ENCODE measurements at regions not wholly inside any gene's neighbourhood (a gene's known extent, or its start where the extent isn't known, plus 50 kb on each side); places are given as distances from the start of the nearest gene placed in this dataset.

DNA sequence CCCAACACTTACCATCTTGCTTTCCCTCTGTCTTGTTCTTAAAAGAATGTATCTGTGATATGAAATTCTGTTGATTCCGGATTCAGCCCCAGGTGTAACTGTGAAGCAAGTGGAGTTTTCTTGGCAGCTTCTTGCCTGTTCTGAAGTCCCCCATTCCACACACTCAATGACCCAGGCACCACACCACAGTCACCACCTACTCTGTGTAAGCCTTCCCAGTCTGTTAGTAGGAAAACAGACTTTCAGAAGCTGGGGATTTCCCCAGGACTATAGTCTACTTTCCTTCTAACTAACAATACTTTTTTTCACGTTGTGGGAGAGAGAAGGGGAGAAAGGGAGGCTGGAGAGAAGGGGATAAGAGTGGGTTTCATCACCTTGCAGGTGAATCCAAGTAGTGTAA lies 299.1 kb upstream of the PROX1 start:
- H3K4me3 ChIP-seq (ENCODE audit: low read depth in 2 of 2, low read length in 1 of 2): no peak overlapping the region
- H4K20me1 ChIP-seq (ENCODE audit: insufficient read depth): no peaks in the 10 kb centered on the region
- no peaks in the 10 kb centered on the region for H3K27me3 ChIP-seq (ENCODE audit: insufficient read depth)
- no peak overlapping the region for H2AFZ ChIP-seq (ENCODE audit: low read depth)
- POLR2A ChIA-PET: no interaction called here
- no peaks in the 10 kb centered on the region for H3K36me3 ChIP-seq (replicated peaks in 1 of 2; ENCODE audit: control insufficient read depth in 1 of 2, insufficient read depth in 2 of 2, low read length in 1 of 2)
- H3K4me1 ChIP-seq (ENCODE audit: control insufficient read depth in 1 of 2, insufficient read depth in 2 of 2, low read depth in 1 of 2, low read length in 1 of 2): peaks cover 0 to under 1% of the 10 kb centered on the region in 2 experiments; a peak in 1 of 4 replicates
- no peak for DNase-seq
- no peaks in the 10 kb centered on the region for H3K9me2 ChIP-seq
- no peak overlapping the region for H3K9ac ChIP-seq
- no peak overlapping the region for H3K27ac ChIP-seq (ENCODE audit: low read depth in 2 of 2, low read length in 1 of 2)
- no peaks in the 10 kb centered on the region for H3K9me3 ChIP-seq
- H3K4me2 ChIP-seq: no peak overlapping the region
- TF ChIP-seq, protein P1, sequence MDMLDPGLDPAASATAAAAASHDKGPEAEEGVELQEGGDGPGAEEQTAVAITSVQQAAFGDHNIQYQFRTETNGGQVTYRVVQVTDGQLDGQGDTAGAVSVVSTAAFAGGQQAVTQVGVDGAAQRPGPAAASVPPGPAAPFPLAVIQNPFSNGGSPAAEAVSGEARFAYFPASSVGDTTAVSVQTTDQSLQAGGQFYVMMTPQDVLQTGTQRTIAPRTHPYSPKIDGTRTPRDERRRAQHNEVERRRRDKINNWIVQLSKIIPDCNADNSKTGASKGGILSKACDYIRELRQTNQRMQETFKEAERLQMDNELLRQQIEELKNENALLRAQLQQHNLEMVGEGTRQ (IDR thresholded peaks at IDR 0.05; ENCODE audit: borderline replicate concordance, low read depth, low read length): no peak
- no peak for TF ChIP-seq SIN3A (IDR thresholded peaks at IDR 0.05; ENCODE audit: borderline replicate concordance, low read depth, low read length)
- no peak for TF ChIP-seq RFX5 (IDR thresholded peaks at IDR 0.05; ENCODE audit: low read length)
- TF ChIP-seq, protein P2, sequence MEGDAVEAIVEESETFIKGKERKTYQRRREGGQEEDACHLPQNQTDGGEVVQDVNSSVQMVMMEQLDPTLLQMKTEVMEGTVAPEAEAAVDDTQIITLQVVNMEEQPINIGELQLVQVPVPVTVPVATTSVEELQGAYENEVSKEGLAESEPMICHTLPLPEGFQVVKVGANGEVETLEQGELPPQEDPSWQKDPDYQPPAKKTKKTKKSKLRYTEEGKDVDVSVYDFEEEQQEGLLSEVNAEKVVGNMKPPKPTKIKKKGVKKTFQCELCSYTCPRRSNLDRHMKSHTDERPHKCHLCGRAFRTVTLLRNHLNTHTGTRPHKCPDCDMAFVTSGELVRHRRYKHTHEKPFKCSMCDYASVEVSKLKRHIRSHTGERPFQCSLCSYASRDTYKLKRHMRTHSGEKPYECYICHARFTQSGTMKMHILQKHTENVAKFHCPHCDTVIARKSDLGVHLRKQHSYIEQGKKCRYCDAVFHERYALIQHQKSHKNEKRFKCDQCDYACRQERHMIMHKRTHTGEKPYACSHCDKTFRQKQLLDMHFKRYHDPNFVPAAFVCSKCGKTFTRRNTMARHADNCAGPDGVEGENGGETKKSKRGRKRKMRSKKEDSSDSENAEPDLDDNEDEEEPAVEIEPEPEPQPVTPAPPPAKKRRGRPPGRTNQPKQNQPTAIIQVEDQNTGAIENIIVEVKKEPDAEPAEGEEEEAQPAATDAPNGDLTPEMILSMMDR (IDR thresholded peaks at IDR 0.05): no peak
- no peak for TF ChIP-seq EP300 (IDR thresholded peaks at IDR 0.05; ENCODE audit: borderline replicate concordance in 1 of 2, low read depth in 1 of 2, low read length in 1 of 2)
- TF ChIP-seq, protein P3, sequence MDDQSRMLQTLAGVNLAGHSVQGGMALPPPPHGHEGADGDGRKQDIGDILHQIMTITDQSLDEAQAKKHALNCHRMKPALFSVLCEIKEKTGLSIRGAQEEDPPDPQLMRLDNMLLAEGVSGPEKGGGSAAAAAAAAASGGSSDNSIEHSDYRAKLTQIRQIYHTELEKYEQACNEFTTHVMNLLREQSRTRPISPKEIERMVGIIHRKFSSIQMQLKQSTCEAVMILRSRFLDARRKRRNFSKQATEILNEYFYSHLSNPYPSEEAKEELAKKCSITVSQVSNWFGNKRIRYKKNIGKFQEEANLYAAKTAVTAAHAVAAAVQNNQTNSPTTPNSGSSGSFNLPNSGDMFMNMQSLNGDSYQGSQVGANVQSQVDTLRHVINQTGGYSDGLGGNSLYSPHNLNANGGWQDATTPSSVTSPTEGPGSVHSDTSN (IDR thresholded peaks at IDR 0.05): no peak
- TF ChIP-seq GATA2 (CRISPR knock-in tag; IDR thresholded peaks at IDR 0.05): no peak
- TF ChIP-seq TAF1 (IDR thresholded peaks at IDR 0.05; ENCODE audit: borderline replicate concordance, low read depth, low read length): no peak
- TF ChIP-seq TEAD4 (IDR thresholded peaks at IDR 0.05; ENCODE audit: borderline replicate concordance, insufficient read depth): no peak
- TF ChIP-seq POLR2AphosphoS5 (IDR thresholded peaks at IDR 0.05; ENCODE audit: low read depth, low read length): no peak
- no peak for TF ChIP-seq SMC3 (IDR thresholded peaks at IDR 0.05; ENCODE audit: low read depth, low read length)
- TF ChIP-seq, protein P4, sequence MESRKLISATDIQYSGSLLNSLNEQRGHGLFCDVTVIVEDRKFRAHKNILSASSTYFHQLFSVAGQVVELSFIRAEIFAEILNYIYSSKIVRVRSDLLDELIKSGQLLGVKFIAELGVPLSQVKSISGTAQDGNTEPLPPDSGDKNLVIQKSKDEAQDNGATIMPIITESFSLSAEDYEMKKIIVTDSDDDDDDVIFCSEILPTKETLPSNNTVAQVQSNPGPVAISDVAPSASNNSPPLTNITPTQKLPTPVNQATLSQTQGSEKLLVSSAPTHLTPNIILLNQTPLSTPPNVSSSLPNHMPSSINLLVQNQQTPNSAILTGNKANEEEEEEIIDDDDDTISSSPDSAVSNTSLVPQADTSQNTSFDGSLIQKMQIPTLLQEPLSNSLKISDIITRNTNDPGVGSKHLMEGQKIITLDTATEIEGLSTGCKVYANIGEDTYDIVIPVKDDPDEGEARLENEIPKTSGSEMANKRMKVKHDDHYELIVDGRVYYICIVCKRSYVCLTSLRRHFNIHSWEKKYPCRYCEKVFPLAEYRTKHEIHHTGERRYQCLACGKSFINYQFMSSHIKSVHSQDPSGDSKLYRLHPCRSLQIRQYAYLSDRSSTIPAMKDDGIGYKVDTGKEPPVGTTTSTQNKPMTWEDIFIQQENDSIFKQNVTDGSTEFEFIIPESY (IDR thresholded peaks at IDR 0.05; ENCODE audit: borderline replicate concordance, low read depth): no peak
- no peak for TF ChIP-seq FOXM1 (IDR thresholded peaks at IDR 0.05; ENCODE audit: low read depth)
- TF ChIP-seq, protein P5, sequence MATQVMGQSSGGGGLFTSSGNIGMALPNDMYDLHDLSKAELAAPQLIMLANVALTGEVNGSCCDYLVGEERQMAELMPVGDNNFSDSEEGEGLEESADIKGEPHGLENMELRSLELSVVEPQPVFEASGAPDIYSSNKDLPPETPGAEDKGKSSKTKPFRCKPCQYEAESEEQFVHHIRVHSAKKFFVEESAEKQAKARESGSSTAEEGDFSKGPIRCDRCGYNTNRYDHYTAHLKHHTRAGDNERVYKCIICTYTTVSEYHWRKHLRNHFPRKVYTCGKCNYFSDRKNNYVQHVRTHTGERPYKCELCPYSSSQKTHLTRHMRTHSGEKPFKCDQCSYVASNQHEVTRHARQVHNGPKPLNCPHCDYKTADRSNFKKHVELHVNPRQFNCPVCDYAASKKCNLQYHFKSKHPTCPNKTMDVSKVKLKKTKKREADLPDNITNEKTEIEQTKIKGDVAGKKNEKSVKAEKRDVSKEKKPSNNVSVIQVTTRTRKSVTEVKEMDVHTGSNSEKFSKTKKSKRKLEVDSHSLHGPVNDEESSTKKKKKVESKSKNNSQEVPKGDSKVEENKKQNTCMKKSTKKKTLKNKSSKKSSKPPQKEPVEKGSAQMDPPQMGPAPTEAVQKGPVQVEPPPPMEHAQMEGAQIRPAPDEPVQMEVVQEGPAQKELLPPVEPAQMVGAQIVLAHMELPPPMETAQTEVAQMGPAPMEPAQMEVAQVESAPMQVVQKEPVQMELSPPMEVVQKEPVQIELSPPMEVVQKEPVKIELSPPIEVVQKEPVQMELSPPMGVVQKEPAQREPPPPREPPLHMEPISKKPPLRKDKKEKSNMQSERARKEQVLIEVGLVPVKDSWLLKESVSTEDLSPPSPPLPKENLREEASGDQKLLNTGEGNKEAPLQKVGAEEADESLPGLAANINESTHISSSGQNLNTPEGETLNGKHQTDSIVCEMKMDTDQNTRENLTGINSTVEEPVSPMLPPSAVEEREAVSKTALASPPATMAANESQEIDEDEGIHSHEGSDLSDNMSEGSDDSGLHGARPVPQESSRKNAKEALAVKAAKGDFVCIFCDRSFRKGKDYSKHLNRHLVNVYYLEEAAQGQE (IDR thresholded peaks at IDR 0.05; ENCODE audit: low read depth, low read length): no peak
- no peak for TF ChIP-seq RAD21 (IDR thresholded peaks at IDR 0.05; ENCODE audit: low read length)
- TF ChIP-seq RCOR1 (IDR thresholded peaks at IDR 0.05; ENCODE audit: low read length): no peak
- no peak for TF ChIP-seq MEF2A (IDR thresholded peaks at IDR 0.05; ENCODE audit: borderline replicate concordance, low read depth)
- no peak for TF ChIP-seq ELF1 (IDR thresholded peaks at IDR 0.05)
- TF ChIP-seq GABPA (IDR thresholded peaks at IDR 0.05; ENCODE audit: low read depth): no peak
- H3K79me2 ChIP-seq (ENCODE audit: insufficient read depth): no peaks in the 10 kb centered on the region
- CTCF ChIA-PET: no interaction called here
- no peaks in the 10 kb centered on the region for H3F3A ChIP-seq (replicated peaks; ENCODE audit: insufficient read depth)
- WGBS (ENCODE audit: low lambda C conversion rate): 6% methylated on average over 2 of the region's 2 CpGs

Measured in SK-N-SH (cell line).